Stomach (tissue), 8 donors: ENCODE measurements at regions not wholly inside any gene's neighbourhood (a gene's known extent, or its start where the extent isn't known, plus 50 kb on each side); places are given as distances from the start of the nearest gene placed in this dataset.

ENCODE experiments used
- DNase-seq, 2 donors: peaks; one replicate each; pipeline versions ENCODE4 v3.0.0 to v3.0.0-alpha.2; 2013 to 2019
- H3K27ac ChIP-seq, 5 donors: fragments of 200-600 bp in 4 of 5; sonication (generic) in 4 of 5; one replicate each; pipeline ENCODE4 v1.5.1; 2013 to 2019; ENCODE audit warnings: mild to moderate bottlenecking in 1 of 5, moderate library complexity in 1 of 5
- H3K27me3 ChIP-seq, 3 donors: fragments of 200-600 bp; sonication (generic); one replicate each; pipeline ENCODE4 v1.5.1; 2017 to 2019; ENCODE audit warnings: mixed run types in 1 of 3
- H3K36me3 ChIP-seq, 4 donors: fragments of 200-600 bp; sonication (generic); 1 replicate in 3 of 4; 2 replicates in 1 of 4; pipeline ENCODE4 v1.5.1; 2016 to 2019
- H3K4me1 ChIP-seq, 4 donors: fragments of 200-600 bp; sonication (generic); one replicate each; pipeline ENCODE4 v1.5.1; 2016 to 2019
- H3K4me3 ChIP-seq, 4 donors: fragments of 200-600 bp; sonication (generic) in 3 of 4; one replicate each; pipeline ENCODE4 v1.5.1; 2016 to 2019; ENCODE audit warnings: mild to moderate bottlenecking in 1 of 4
- H3K9me3 ChIP-seq, 4 donors: fragments of 200-600 bp; sonication (generic); one replicate each; pipeline ENCODE4 v1.5.1; 2016 to 2019
- CTCF ChIP-seq, 7 experiments: fragments of 450-650 bp in 4 of 7; fragments of 200-600 bp in 3 of 7; sonication (generic) in 3 of 7; IDR thresholded peaks; one replicate each; pipeline ENCODE4 v1.5.1; 2016 to 2019; ENCODE audit warnings: antibody characterized with exemption in 7 of 7, control low read depth in 2 of 7, mild to moderate bottlenecking in 1 of 7
- EP300 ChIP-seq: sonication (generic); formaldehyde crosslinking; IDR thresholded peaks from one replicate; pipeline ENCODE4 v1.6.1; 2017; ENCODE audit warnings: antibody characterized with exemption
- POLR2A ChIP-seq, 4 donors: fragments of 450-650 bp; IDR thresholded peaks; one replicate each; pipeline ENCODE4 v1.6.1; 2016; ENCODE audit warnings: antibody characterized with exemption in 4 of 4, control low read depth in 2 of 4, mild to moderate bottlenecking in 1 of 4, moderate library complexity in 1 of 4
- POLR2AphosphoS5 ChIP-seq, 3 donors: sonication (generic); formaldehyde crosslinking; IDR thresholded peaks; one replicate each; pipeline ENCODE4 v1.6.1; 2016; ENCODE audit warnings: antibody characterized with exemption in 3 of 3
- WGBS, 5 donors: extraction: QIAGEN DNeasy Blood & Tissue Kit in 3 of 5; methylation state at CpG; one replicate each; pipeline versions ENCODE4 v1.1.5 to v1.1.7; 2013 to 2018; 5-methylcytosine and 5-hydroxymethylcytosine counted together
- intact Hi-C: fragments of 100-400 bp; cut with DNase I; formaldehyde crosslinking; loops from one replicate; pipeline ENCODE4 v1.15.1; 2023; ENCODE audit warnings: low total_unique reads
- donor health status: healthy with polysubstance abuse.
- donor health status: Bipolar disorder and iron deficiency.
- donor health status: healthy.

DNA sequence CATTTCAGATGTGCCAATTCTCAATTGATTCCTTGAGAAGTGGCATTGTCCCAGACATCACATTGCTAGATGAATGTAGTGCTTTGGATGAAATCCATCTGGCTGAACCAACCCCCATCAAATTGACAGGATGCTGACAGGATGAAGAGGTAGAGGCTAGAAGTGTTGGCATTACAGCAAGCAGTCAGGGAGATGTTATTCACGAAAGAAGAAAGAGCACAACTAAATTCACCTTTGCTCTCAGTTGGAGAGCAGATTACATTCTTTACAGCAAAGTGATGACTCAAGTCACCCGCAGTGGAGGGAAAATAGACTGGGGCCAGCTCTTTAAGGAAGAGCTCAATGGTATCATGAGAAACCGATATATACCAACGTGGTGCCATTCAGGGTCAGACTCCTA is 259.6 kb downstream of the C4orf33 start:
- H3K27ac ChIP-seq = no peak overlapping the region
- H3K4me1 ChIP-seq = peaks cover 0 to 11% (median 0%) of the 10 kb centered on the region in 4 donors
- H3K9me3 ChIP-seq = no peaks in the 10 kb centered on the region
- H3K4me3 ChIP-seq = no peak overlapping the region
- no peaks in the 10 kb centered on the region for H3K36me3 ChIP-seq
- TF ChIP-seq POLR2A (IDR thresholded peaks at IDR 0.05) (no peak), CTCF (IDR thresholded peaks at IDR 0.05) (no peak), EP300 (no peak), POLR2AphosphoS5 (IDR thresholded peaks at IDR 0.05) (no peak)
- intact Hi-C loops = no loop called here
- peaks cover 0 to 8% (median 0%) of the 10 kb centered on the region in 3 donors for H3K27me3 ChIP-seq
- no peak for DNase-seq
- whole genome bisulfite sequencing, 5 donors = 43 to 66% (median 52%) methylated on average over 4 of the region's 4 CpGs

- Histone ChIP-seq H3K27ac (no peak overlapping the region), H3K9me3 (no peaks in the 10 kb centered on the region), H3K27me3 (peaks cover 0 to 8% (median 0%) of the 10 kb centered on the region in 3 donors), H3K4me3 (no peak overlapping the region), H3K36me3 (no peaks in the 10 kb centered on the region), H3K4me1 (peaks cover 0 to 20% (median 3%) of the 10 kb centered on the region in 4 donors)
- no peak for DNase-seq
- intact Hi-C loops = no loop called here
- no peak for TF ChIP-seq POLR2A (IDR thresholded peaks at IDR 0.05)
- TF ChIP-seq EP300 = no peak
- TF ChIP-seq POLR2AphosphoS5 (IDR thresholded peaks at IDR 0.05) = no peak
Measured at GRCh38 chr4:129358571-129358970, 262.6 kb downstream of the C4orf33 start.

DNA sequence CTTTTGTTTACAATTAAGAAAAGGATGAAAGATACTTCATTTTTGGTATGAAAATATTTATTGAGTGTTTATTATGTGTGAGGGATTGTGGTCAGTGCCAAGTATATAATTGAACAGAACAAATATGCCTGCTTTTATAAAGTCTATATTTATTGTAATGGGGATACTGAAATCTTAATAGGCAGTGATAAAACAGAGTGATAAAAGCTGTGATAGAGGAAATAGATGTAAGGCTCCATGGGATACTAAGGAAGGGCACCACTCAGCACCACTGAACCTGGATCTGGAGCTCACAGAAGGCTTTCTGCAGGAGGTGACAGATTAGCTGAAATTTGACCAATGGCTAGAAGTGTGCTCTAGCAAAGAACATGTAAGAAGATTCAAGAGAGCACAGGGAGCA is 263.5 kb downstream of the C4orf33 start:
- Histone ChIP-seq H3K4me3 (no peak overlapping the region), H3K27me3 (peaks cover 0 to 6% (median 0%) of the 10 kb centered on the region in 3 donors), H3K4me1 (peaks cover 0 to 24% (median 4%) of the 10 kb centered on the region in 4 donors), H3K9me3 (no peaks in the 10 kb centered on the region), H3K36me3 (no peaks in the 10 kb centered on the region), H3K27ac (no peak overlapping the region)
- DNase-seq = no peak
- intact Hi-C loops = no loop called here
- TF ChIP-seq CTCF (IDR thresholded peaks at IDR 0.05) = no peak
- TF ChIP-seq POLR2AphosphoS5 (IDR thresholded peaks at IDR 0.05) = no peak

DNA sequence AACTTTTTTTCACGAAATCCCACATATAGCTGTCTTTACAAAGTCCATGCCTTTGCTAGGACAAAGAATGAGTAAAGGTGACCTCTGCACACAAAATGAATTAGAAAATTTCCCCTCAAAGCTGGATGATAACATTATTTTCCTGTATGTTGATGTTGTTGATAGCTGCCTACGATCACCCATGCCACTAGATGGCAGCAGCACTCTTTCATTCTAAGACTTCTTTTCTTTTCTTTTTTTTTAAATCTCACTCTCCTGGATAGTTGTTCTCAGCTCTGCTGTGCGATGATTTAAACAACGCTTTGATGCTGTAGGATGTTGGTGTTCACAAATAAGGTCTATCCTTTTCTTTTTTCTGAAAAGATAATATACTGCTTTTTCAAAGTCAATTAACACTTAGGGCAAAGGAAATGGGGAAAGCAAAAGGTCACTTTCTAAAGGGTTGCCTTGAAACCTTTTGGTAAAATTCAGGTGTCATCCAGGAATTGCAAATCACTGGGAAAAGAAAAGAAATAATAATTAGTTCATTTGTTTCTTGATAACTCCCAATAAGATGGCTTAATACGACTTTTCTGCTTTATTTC is 266.8 kb downstream of the C4orf33 start:
- H3K36me3 ChIP-seq = no peaks in the 10 kb centered on the region
- no peak overlapping the region for H3K27ac ChIP-seq
- 8 to 14% (median 11%) methylated on average over 5 of the region's 5 CpGs for WGBS, 5 donors
- no peaks in the 10 kb centered on the region for H3K9me3 ChIP-seq
- peak; percentile 63 to 91 for DNase-seq
- no peak for TF ChIP-seq POLR2AphosphoS5 (IDR thresholded peaks at IDR 0.05)
- TF ChIP-seq POLR2A (IDR thresholded peaks at IDR 0.05) = no peak
- peak in 5 of 7 experiments; percentile 48 to 72 (median 59) for TF ChIP-seq CTCF (IDR thresholded peaks at IDR 0.05)
- no peak overlapping the region for H3K4me3 ChIP-seq
- peaks cover 0 to 13% (median 4%) of the 10 kb centered on the region in 4 donors for H3K4me1 ChIP-seq
- intact Hi-C loops = loop anchor here (10.0 kb wide), 1 partner anchor 282 kb away; no protein-coding TSS in a partner anchor
- H3K27me3 ChIP-seq = no peaks in the 10 kb centered on the region

DNA sequence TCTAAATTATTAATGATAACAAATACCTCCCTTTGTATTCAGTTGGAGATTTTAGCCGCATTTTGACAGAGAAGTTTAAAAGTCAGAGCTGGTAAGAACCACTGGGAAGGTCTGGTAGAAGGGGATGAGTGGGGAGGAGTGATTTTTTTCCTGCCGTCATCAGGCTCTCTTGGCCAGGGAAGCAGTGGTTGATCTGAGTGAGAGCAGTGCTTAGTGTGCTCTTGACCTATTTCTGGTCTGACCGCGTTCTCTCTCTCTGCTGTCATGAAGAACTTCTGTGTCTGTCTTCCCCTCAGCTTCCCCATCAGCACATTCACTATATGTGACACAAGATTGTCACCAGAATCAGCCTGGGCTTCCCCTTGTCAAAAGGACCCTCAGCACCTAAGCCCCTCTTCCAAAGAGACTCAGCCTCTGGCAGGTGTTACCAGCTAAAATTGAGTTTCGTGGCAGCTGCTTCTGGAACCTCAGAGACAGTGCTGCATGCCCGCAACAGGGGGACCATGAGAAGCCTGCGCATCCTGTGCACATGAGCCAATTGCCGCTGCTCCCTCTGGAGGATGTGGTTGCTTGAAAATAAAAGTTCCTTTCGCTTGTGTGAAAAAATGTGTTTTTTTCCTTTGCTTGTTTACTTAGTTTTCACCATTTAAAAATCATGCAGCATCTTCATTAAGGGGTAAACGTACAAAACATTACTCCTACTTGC is 268.9 kb downstream of the C4orf33 start:
- TF ChIP-seq EP300 (no peak), CTCF (IDR thresholded peaks at IDR 0.05) (no peak), POLR2A (IDR thresholded peaks at IDR 0.05) (no peak), POLR2AphosphoS5 (IDR thresholded peaks at IDR 0.05) (no peak)
- no peak overlapping the region for H3K27ac ChIP-seq
- DNase-seq = no peak
- no peaks in the 10 kb centered on the region for H3K36me3 ChIP-seq
- intact Hi-C loops = loop anchor here (10.0 kb wide), 1 partner anchor 280 kb away; no protein-coding TSS in a partner anchor
- no peaks in the 10 kb centered on the region for H3K27me3 ChIP-seq
- H3K4me1 ChIP-seq = peaks cover 0 to 13% (median 4%) of the 10 kb centered on the region in 4 donors
- 70 to 85% (median 77%) methylated on average over 10 of the region's 10 CpGs for WGBS, 5 donors
- no peak overlapping the region for H3K4me3 ChIP-seq
- H3K9me3 ChIP-seq = no peaks in the 10 kb centered on the region
